NK-92 treated with Interleukin-12 subunit alpha and Interleukin-12 subunit beta, amount 100 ng/mL, for 24 hours (cell line): ENCODE measurements at regions not wholly inside any gene's neighbourhood (a gene's known extent, or its start where the extent isn't known, plus 50 kb on each side); places are given as distances from the start of the nearest gene placed in this dataset.
"Not testable (repeated sequence)": the region's sequence is repeated elsewhere in the genome, so short reads cannot be mapped to it uniquely, and the experiment has no call there.

Experiments used
- DNase-seq: peaks from one replicate; lab custom pipeline; 2025; lab: John Stamatoyannopoulos, UW

GRCh38 chr14:83711046-83711445 lies 1818.9 kb upstream of the FLRT2 start:
- DNase-seq, result no peak

GRCh38 chr14:83712418-83713129 lies 1817.4 kb upstream of the FLRT2 start:
- no peak for DNase-seq

- DNase-seq, result no peak
Observed at GRCh38 chr14:83713732-83714131, 1816.2 kb upstream of the FLRT2 start.

- DNase-seq, result no peak
Observed at GRCh38 chr14:83714151-83714550, 1815.8 kb upstream of the FLRT2 start.

GRCh38 chr14:83719435-83719834 lies 1810.5 kb upstream of the FLRT2 start:
- DNase-seq, result not testable (repeated sequence)

- no peak for DNase-seq
Observed at GRCh38 chr14:83733670-83734069, 1796.3 kb upstream of the FLRT2 start.

GRCh38 chr14:83734431-83734830 lies 1795.5 kb upstream of the FLRT2 start:
- no peak for DNase-seq

- DNase-seq, result no peak
Observed at GRCh38 chr14:83741269-83741668, 1788.7 kb upstream of the FLRT2 start.

- no peak for DNase-seq
Observed at GRCh38 chr14:83744224-83744623, 1785.7 kb upstream of the FLRT2 start.

GRCh38 chr14:83744891-83745290 lies 1785.1 kb upstream of the FLRT2 start:
- DNase-seq, result no peak

GRCh38 chr14:83746336-83746735 lies 1783.6 kb upstream of the FLRT2 start:
- no peak for DNase-seq

GRCh38 chr14:83757916-83758315 lies 1772.0 kb upstream of the FLRT2 start:
- DNase-seq, result no peak

GRCh38 chr14:83764656-83765599 lies 1765.0 kb upstream of the FLRT2 start:
- DNase-seq, result no peak

GRCh38 chr14:83777516-83777915 lies 1752.4 kb upstream of the FLRT2 start:
- DNase-seq, result no peak

- DNase-seq, result no peak
Observed at GRCh38 chr14:83779266-83779665, 1750.7 kb upstream of the FLRT2 start.

- DNase-seq, result no peak
Observed at GRCh38 chr14:83780321-83780720, 1749.6 kb upstream of the FLRT2 start.

- DNase-seq, result no peak
Observed at GRCh38 chr14:83798421-83798820, 1731.5 kb upstream of the FLRT2 start.

GRCh38 chr14:83799233-83799632 lies 1730.7 kb upstream of the FLRT2 start:
- no peak for DNase-seq

- DNase-seq, result no peak
Observed at GRCh38 chr14:83814896-83815295, 1715.0 kb upstream of the FLRT2 start.

- no peak for DNase-seq
Observed at GRCh38 chr14:83816761-83817160, 1713.2 kb upstream of the FLRT2 start.

GRCh38 chr14:83825843-83826242 lies 1704.1 kb upstream of the FLRT2 start:
- DNase-seq, result no peak

GRCh38 chr14:83826838-83827237 lies 1703.1 kb upstream of the FLRT2 start:
- no peak for DNase-seq

- DNase-seq, result no peak
Observed at GRCh38 chr14:83827383-83827782, 1702.6 kb upstream of the FLRT2 start.
